ENCODE measurements at regions not wholly inside any gene's neighbourhood (a gene's known extent, or its start where the extent isn't known, plus 50 kb on each side); places are given as distances from the start of the nearest gene placed in this dataset.
"Not testable (repeated sequence)": the region's sequence is repeated elsewhere in the genome, so short reads cannot be mapped to it uniquely, and the experiment has no call there.

DNA sequence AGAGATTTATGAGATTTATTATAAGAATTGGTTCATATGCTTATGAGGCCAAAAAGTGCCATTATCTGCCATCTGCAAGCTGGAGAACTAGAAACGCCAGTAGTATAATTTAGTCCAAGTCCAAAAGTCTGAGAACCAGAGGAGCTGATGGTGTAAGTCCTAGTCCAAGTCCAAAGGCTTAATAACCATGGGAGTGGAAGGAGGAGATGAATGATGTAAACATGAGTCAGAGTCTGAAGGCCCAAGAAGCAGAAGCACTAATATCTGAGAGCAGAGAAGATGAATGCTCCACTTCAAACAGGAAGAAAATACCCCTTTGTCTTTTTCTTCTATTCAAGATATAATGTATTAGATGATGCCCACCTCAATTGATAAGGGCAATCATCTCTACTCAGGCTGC, 185.7 kb downstream of the CGGBP1 start:
- DNase-seq (ENCODE audit: low spot score), result no peak

GRCh38 chr3:87867001-87867400, 191.8 kb downstream of the CGGBP1 start:
- DNase-seq (ENCODE audit: low spot score), result no peak

- no peak for DNase-seq (ENCODE audit: low spot score)
Observed at GRCh38 chr3:87856126-87856525, 202.7 kb downstream of the CGGBP1 start.

DNA sequence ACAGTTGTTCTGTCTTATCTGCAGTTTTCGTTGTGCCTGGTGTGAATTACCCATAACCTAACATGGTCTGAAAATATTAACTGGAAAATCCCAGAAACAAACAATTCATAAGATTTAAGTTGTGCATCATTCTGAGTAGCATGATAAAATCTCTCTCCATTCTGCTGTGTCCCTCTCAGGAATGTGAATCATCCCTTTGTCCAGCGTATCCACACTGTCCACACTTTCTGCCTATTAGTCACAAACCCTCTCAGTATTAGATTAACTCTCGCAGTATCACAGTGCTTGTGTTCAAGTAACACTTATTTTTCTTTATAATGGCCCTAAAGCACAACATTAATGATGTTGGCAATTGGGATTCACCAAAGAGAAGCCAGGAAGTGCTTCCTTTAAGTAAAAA, 203.2 kb downstream of the CGGBP1 start:
- no peak for DNase-seq (ENCODE audit: low spot score)

DNA sequence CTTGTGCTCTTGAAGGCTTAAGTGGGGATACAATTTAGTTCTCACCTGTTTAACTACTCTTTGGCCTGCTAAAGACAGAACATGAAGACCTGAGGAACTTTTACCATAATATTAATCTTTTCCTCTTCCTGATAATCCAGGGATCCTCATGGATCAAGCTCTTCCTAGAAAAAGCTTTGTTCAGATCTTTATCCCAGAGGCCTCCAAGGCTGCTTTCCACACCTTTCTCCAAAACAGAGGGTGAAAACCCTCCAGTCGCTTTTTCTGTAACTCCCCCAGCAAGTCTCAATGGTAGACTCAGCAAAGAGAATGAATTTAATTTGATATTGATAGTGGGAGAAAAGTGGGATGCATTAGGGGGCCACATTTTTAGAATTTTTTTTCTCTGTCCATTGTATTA, 203.6 kb downstream of the CGGBP1 start:
- no peak for DNase-seq (ENCODE audit: low spot score)

- no peak for DNase-seq (ENCODE audit: low spot score)
Observed at GRCh38 chr3:87848003-87848402, 210.8 kb downstream of the CGGBP1 start.

DNA sequence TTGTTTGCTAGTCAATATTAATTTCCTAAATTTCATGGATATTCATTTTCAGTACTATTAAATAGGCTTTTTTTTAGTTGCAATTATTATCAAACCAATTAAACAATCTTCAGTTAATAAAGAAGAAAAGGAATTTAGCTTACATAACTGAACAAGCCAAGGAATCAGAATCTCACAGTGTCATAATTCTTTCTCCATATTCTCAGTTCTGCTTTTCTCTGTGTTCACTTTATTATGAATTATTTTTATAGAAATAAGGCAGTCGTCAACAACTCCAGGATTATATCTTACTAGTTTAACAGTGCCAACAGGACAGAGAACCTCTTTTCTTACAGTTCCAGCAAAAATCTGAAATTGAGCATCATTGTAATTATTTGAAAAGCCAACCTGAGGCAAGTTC, 221.7 kb downstream of the CGGBP1 start:
- no peak for DNase-seq (ENCODE audit: low spot score)

DNA sequence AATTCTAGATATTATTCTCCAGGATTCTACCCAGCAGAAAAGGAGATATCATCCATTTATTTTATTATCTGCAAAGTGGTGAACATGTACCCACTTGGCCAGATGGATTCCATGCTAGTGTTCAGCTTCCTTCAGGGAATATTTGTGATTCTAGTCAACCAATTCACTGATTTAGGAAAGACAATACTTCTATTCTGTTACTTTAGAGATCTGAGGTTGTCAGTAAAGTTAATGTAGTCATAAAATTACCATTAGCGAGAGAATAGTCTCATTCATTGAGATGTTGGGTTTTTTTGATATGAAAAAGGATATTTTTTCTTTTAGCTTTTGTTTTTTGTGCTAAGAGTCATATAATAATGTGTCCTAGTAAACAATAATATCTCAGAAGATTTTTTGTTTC, 222.8 kb downstream of the CGGBP1 start:
- DNase-seq (ENCODE audit: low spot score), result no peak

DNA sequence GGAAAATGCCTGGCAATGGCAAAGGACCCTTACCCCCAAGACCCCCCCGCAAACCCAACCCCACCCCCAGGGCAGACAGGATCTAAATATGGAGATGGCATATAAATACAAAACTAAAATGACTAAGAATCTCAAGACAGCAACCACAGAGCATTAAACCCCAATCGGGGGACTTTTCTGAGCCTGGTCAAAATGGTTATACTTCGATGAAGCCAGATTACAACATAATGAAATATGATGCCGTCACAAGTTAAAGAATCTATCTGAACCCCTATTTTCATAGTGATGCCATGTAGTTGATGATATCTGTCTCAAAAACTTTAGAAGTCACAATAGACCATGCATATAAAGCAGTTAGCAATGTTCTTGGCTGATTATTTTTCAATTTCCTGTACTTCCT, 223.6 kb downstream of the CGGBP1 start:
- DNase-seq (ENCODE audit: low spot score), result no peak

DNA sequence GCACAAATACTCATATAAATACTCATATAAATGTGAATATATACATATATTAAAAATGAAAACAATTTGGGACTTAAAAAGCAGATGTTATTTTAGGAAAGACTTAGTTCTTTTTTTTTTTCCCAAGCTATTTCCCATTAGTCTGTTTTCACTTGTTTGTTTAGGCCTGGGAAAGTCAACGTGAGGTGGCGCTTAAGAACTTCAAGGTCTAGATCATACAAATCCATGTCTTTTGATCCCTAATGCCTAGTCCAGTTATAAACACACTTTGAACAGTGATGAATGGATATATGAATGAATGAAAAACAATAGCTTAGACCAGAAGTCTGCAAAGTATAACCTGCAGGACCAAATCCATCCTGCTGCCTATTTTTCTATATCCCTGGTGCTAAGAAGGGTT, 224.5 kb downstream of the CGGBP1 start:
- DNase-seq (ENCODE audit: low spot score), result no peak

GRCh38 chr3:87833039-87833377, 225.8 kb downstream of the CGGBP1 start:
- DNase-seq (ENCODE audit: low spot score), result no peak

GRCh38 chr3:87828046-87828445, 230.8 kb downstream of the CGGBP1 start:
- DNase-seq (ENCODE audit: low spot score), result no peak

GRCh38 chr3:87822563-87822962, 236.2 kb downstream of the CGGBP1 start:
- no peak for DNase-seq (ENCODE audit: low spot score)

GRCh38 chr3:87813503-87813902, 245.3 kb downstream of the CGGBP1 start:
- DNase-seq (ENCODE audit: low spot score), result not testable (repeated sequence)

- no peak for DNase-seq (ENCODE audit: low spot score)
Observed at GRCh38 chr3:87811953-87812352, 246.9 kb downstream of the CGGBP1 start.

GRCh38 chr3:87810452-87811016, 248.3 kb downstream of the CGGBP1 start:
- DNase-seq (ENCODE audit: low spot score), result no peak

GRCh38 chr3:87805670-87806069, 253.1 kb downstream of the CGGBP1 start:
- no peak for DNase-seq (ENCODE audit: low spot score)

DNA sequence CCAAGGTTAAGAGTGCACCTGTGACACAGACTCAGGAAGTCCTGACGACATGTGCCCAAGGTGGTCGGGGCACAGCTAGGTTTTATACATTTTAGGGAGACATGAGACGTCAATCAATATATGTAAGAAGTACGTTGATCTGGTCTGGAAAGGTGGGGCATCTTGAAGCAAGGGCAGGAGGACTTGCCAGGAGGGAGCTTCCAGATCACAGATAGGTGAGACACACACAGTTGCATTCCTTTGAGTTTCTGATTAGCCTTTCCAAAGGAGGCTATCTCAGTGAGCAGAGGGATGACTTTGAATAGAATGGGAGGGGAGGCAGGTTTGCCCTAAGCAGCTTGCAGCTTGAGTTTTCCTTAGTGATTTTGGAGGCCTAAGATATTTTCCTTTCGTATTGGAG, 257.4 kb downstream of the CGGBP1 start:
- no peak for DNase-seq (ENCODE audit: low spot score)

- no peak for DNase-seq (ENCODE audit: low spot score)
Observed at GRCh38 chr3:87800516-87800915, 258.3 kb downstream of the CGGBP1 start.

DNA sequence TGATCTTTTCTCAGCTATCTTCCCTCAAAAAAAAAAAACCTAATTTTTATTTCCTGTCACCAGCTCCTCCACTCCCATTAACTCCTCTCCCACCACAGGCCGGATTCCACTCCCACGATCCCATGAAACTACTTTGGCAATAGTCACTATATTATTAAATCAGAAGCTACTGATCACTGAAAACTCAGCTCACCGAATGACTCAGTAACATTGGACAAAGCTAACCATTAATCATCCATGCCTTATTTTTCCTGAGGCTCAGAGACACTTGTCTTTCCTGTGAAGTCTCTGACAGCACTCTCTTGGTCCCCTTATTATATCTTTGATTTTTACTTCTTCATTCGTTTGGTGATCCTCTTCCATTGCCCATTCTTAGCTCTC, 260.2 kb downstream of the CGGBP1 start:
- no peak for DNase-seq (ENCODE audit: low spot score)

GRCh38 chr3:87797872-87798566, 260.8 kb downstream of the CGGBP1 start:
- no peak for DNase-seq (ENCODE audit: low spot score)

DNA sequence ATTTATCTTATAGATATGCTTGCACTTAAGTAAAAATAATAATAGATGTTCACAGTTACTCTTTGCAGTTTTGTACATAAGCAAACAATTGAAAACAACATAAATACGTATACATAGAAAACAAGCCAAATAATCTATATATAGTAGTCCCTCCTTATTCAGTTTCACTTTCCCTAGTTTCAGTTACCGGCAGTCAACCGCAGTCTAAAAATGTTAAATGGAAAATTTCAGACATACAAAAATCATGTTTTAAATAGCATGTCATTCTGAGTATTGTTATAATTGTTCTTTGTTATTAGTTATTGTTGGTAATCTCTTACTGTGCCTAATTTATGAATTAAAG, 262.0 kb downstream of the CGGBP1 start:
- DNase-seq (ENCODE audit: low spot score), result no peak

- DNase-seq (ENCODE audit: low spot score), result no peak
Observed at GRCh38 chr3:87796137-87796842, 262.5 kb downstream of the CGGBP1 start.

DNA sequence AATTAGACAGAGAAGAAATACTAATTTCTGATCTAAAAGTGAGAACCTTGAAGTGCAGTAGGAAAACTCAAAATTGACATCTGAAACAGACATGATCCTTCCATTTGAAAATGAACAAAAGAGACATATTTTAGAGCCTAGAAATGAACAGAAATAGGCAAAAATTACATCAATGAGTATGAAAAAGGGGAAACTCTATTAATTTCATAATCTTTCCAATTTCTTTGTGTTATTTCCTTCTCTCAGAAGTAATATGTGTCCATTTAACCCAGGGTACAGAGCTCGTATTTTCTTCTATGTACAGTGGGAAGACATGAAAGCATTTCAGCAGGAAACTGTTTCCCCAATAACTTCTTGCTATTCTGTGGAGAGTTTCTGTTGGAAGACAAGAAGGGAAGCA, 263.1 kb downstream of the CGGBP1 start:
- DNase-seq (ENCODE audit: low spot score), result no peak

All from germinal center (tissue), 1 donor.